ENCODE measurements at regions not wholly inside any gene's neighbourhood (a gene's known extent, or its start where the extent isn't known, plus 50 kb on each side); places are given as distances from the start of the nearest gene placed in this dataset.

GRCh38 chr21:23455676-23456075, 2151.6 kb downstream of the MRPL39 start:
- no peak for DNase-seq (ENCODE audit: low read depth)

- no peak for DNase-seq (ENCODE audit: low read depth)
Measured at GRCh38 chr21:23452384-23453083, 2154.7 kb downstream of the MRPL39 start.

- DNase-seq (ENCODE audit: low read depth): no peak
Measured at GRCh38 chr21:23445307-23445706, 2162.0 kb downstream of the MRPL39 start.

GRCh38 chr21:23438081-23438480, 2169.2 kb downstream of the MRPL39 start:
- no peak for DNase-seq (ENCODE audit: low read depth)

GRCh38 chr21:23402929-23403520, 2204.3 kb downstream of the MRPL39 start:
- no peak for DNase-seq (ENCODE audit: low read depth)

- DNase-seq (ENCODE audit: low read depth): no peak
Measured at GRCh38 chr21:23401278-23401677, 2206.0 kb downstream of the MRPL39 start.

- no peak for DNase-seq (ENCODE audit: low read depth)
Measured at GRCh38 chr21:23398726-23399125, 2208.6 kb downstream of the MRPL39 start.

- DNase-seq (ENCODE audit: low read depth): no peak
Measured at GRCh38 chr21:23394458-23394857, 2212.8 kb downstream of the MRPL39 start.

GRCh38 chr21:23384679-23385078, 2222.6 kb downstream of the MRPL39 start:
- DNase-seq (ENCODE audit: low read depth): no peak

GRCh38 chr21:23374155-23374554, 2233.1 kb downstream of the MRPL39 start:
- DNase-seq (ENCODE audit: low read depth): no peak

GRCh38 chr21:23356905-23357304, 2250.4 kb downstream of the MRPL39 start:
- no peak for DNase-seq (ENCODE audit: low read depth)

GRCh38 chr21:23316190-23316589, 2291.1 kb downstream of the MRPL39 start:
- DNase-seq (ENCODE audit: low read depth): no peak

- DNase-seq (ENCODE audit: low read depth): no peak
Measured at GRCh38 chr21:23308741-23309140, 2298.5 kb downstream of the MRPL39 start.

GRCh38 chr21:23307065-23307464, 2300.2 kb downstream of the MRPL39 start:
- no peak for DNase-seq (ENCODE audit: low read depth)

GRCh38 chr21:23292292-23292691, 2294.1 kb downstream of the NCAM2 start:
- DNase-seq (ENCODE audit: low read depth): no peak

- DNase-seq (ENCODE audit: low read depth): no peak
Measured at GRCh38 chr21:23281917-23282316, 2283.7 kb downstream of the NCAM2 start.

- DNase-seq (ENCODE audit: low read depth): no peak
Measured at GRCh38 chr21:23249760-23250159, 2251.6 kb downstream of the NCAM2 start.

GRCh38 chr21:23247334-23247733, 2249.1 kb downstream of the NCAM2 start:
- no peak for DNase-seq (ENCODE audit: low read depth)

- DNase-seq (ENCODE audit: low read depth): no peak
Measured at GRCh38 chr21:23245255-23245654, 2247.0 kb downstream of the NCAM2 start.

GRCh38 chr21:23223882-23224281, 2225.7 kb downstream of the NCAM2 start:
- DNase-seq (ENCODE audit: low read depth): no peak

GRCh38 chr21:23218667-23219066, 2220.5 kb downstream of the NCAM2 start:
- DNase-seq (ENCODE audit: low read depth): no peak

- DNase-seq (ENCODE audit: low read depth): no peak
Measured at GRCh38 chr21:23217597-23217996, 2219.4 kb downstream of the NCAM2 start.

GRCh38 chr21:23215261-23215660, 2217.1 kb downstream of the NCAM2 start:
- no peak for DNase-seq (ENCODE audit: low read depth)
